OCI-LY1 (cell line): ENCODE measurements at regions not wholly inside any gene's neighbourhood (a gene's known extent, or its start where the extent isn't known, plus 50 kb on each side); places are given as distances from the start of the nearest gene placed in this dataset.

Experiments used
- H2AFZ ChIP-seq: fragments of 200-600 bp; sonication (generic), shearing (Covaris generic); 2 replicates; pipeline ENCODE4 v1.6.0; 2014; ENCODE audit warnings: antibody characterized with exemption, mild to moderate bottlenecking, low read length
- H3F3A ChIP-seq: fragments of 200-600 bp; sonication (generic), shearing (Covaris generic); 2 replicates; pipeline ENCODE4 v1.6.0; 2014; ENCODE audit warnings: mild to moderate bottlenecking, antibody characterized with exemption, low read length, moderate library complexity; ENCODE audit not compliant: insufficient read depth
- H3K27ac ChIP-seq: fragments of 200-600 bp; sonication (generic); 2 replicates; pipeline ENCODE4 v1.5.1; 2014; ENCODE audit warnings: low read length, mixed run types, mild to moderate bottlenecking, low read depth; ENCODE audit not compliant: poor library complexity, severe bottlenecking
- H3K27me3 ChIP-seq: fragments of 200-600 bp; sonication (generic); 2 replicates; pipeline ENCODE4 v1.6.0; 2014; ENCODE audit warnings: antibody characterized with exemption, mild to moderate bottlenecking, low read length, moderate library complexity; ENCODE audit not compliant: insufficient read depth
- H3K36me3 ChIP-seq: fragments of 200-600 bp; sonication (generic); 2 replicates; pipeline ENCODE4 v1.6.1; 2014; ENCODE audit warnings: mild to moderate bottlenecking, antibody characterized with exemption, low read length, moderate library complexity, mixed read lengths; ENCODE audit not compliant: insufficient read depth
- H3K4me1 ChIP-seq: fragments of 200-600 bp; sonication (generic); 2 replicates; pipeline ENCODE4 v1.5.1; 2014; ENCODE audit warnings: mild to moderate bottlenecking, low read length, moderate library complexity; ENCODE audit not compliant: insufficient read depth, severe bottlenecking
- H3K4me2 ChIP-seq: fragments of 200-600 bp; sonication (generic), shearing (Covaris generic); 2 replicates; pipeline ENCODE4 v1.6.1; 2014; ENCODE audit warnings: low read length
- H3K4me3 ChIP-seq: fragments of 200-600 bp; sonication (generic); 2 replicates; pipeline ENCODE4 v1.5.1; 2014; ENCODE audit warnings: low read length, low read depth, mild to moderate bottlenecking, mixed read lengths; ENCODE audit not compliant: poor library complexity, severe bottlenecking
- H3K79me2 ChIP-seq: fragments of 200-600 bp; shearing (Covaris generic); 2 replicates; pipeline ENCODE4 v1.6.1; 2016; ENCODE audit warnings: mixed run types, low read length, mixed read lengths; ENCODE audit not compliant: insufficient read depth
- H3K9ac ChIP-seq: fragments of 200-600 bp; sonication (generic), shearing (Covaris generic); 2 replicates; pipeline ENCODE4 v1.6.1; 2014; ENCODE audit warnings: mild to moderate bottlenecking, low read length, mixed read lengths
- H3K9me2 ChIP-seq: fragments of 200-600 bp; sonication (generic), shearing (Covaris generic); 2 replicates; pipeline ENCODE4 v1.6.1; 2014; ENCODE audit warnings: low read depth, mild to moderate bottlenecking, low read length, mixed read lengths
- H3K9me3 ChIP-seq: fragments of 200-600 bp; shearing (Covaris generic); 2 replicates; pipeline ENCODE4 v1.6.1; 2014; ENCODE audit warnings: low read length, mixed read lengths
- H4K20me1 ChIP-seq: fragments of 200-600 bp; sonication (generic), shearing (Covaris generic); 2 replicates; pipeline ENCODE4 v1.6.0; 2016; ENCODE audit warnings: mild to moderate bottlenecking, low read length; ENCODE audit not compliant: insufficient read depth
- CTCF ChIP-seq: fragments of 200-600 bp; sonication (generic), shearing (Covaris generic); IDR thresholded peaks from 2 replicates; pipeline ENCODE4 v1.5.1; 2017; ENCODE audit warnings: mild to moderate bottlenecking, antibody characterized with exemption, low read length, moderate library complexity, mixed read lengths
- EZH2 ChIP-seq: fragments of 200-600 bp; sonication (generic), shearing (Covaris generic); IDR thresholded peaks from 2 replicates; pipeline ENCODE4 v1.8.0; 2017; ENCODE audit warnings: borderline replicate concordance, mixed run types, mild to moderate bottlenecking, antibody characterized with exemption, low read length, moderate library complexity, mixed read lengths

- H3K79me2 ChIP-seq = no peaks in the 10 kb centered on the region
- H3K9me3 ChIP-seq = no peaks in the 10 kb centered on the region
- no peak overlapping the region for H2AFZ ChIP-seq
- no peaks in the 10 kb centered on the region for H3K9me2 ChIP-seq
- H3F3A ChIP-seq = no peaks in the 10 kb centered on the region
- peak overlapping the region; percentile 63 for H3K4me3 ChIP-seq
- no peak overlapping the region; the same call in 1 of the 2 replicates for H3K9ac ChIP-seq
- H3K27ac ChIP-seq = no peak overlapping the region
- no peaks in the 10 kb centered on the region for H4K20me1 ChIP-seq
- no peaks in the 10 kb centered on the region for H3K36me3 ChIP-seq
- H3K27me3 ChIP-seq = no peaks in the 10 kb centered on the region
- peaks cover 41% of the 10 kb centered on the region for H3K4me1 ChIP-seq
- H3K4me2 ChIP-seq = peak overlapping the region; percentile 82; the same call in 1 of the 2 replicates
- TF ChIP-seq EZH2 = no peak
- TF ChIP-seq CTCF = no peak
Measured at GRCh38 chrX:40154853-40155588, 57.3 kb upstream of the BCOR start.

- no peaks in the 10 kb centered on the region for H3F3A ChIP-seq
- H3K4me1 ChIP-seq = peaks cover 48% of the 10 kb centered on the region
- no peaks in the 10 kb centered on the region for H3K9me3 ChIP-seq
- peak overlapping the region; percentile 48; the same call in 1 of the 2 replicates for H3K9ac ChIP-seq
- H3K9me2 ChIP-seq = no peaks in the 10 kb centered on the region
- H4K20me1 ChIP-seq = no peaks in the 10 kb centered on the region
- H3K36me3 ChIP-seq = no peaks in the 10 kb centered on the region
- peak overlapping the region; percentile 63 for H3K4me3 ChIP-seq
- H2AFZ ChIP-seq = no peak overlapping the region
- TF ChIP-seq EZH2 = no peak
- no peak for TF ChIP-seq CTCF
- no peaks in the 10 kb centered on the region for H3K79me2 ChIP-seq
- peak overlapping the region; percentile 82 for H3K4me2 ChIP-seq
- no peak overlapping the region for H3K27ac ChIP-seq
- no peaks in the 10 kb centered on the region for H3K27me3 ChIP-seq
Measured at GRCh38 chrX:40154250-40154852, 56.6 kb upstream of the BCOR start.

GRCh38 chrX:40153345-40154249, 55.8 kb upstream of the BCOR start:
- Histone ChIP-seq H3K9me2 (no peaks in the 10 kb centered on the region), H3F3A (no peaks in the 10 kb centered on the region), H3K27ac (peak overlapping the region; percentile 88), H3K9ac (peak overlapping the region; percentile 79), H3K27me3 (no peaks in the 10 kb centered on the region), H4K20me1 (no peaks in the 10 kb centered on the region), H3K4me2 (peak overlapping the region; percentile 82), H3K4me1 (peaks cover 56% of the 10 kb centered on the region), H3K79me2 (no peaks in the 10 kb centered on the region), H3K36me3 (no peaks in the 10 kb centered on the region), H2AFZ (no peak overlapping the region), H3K4me3 (peak overlapping the region; percentile 63), H3K9me3 (no peaks in the 10 kb centered on the region)
- no peak for TF ChIP-seq EZH2
- no peak for TF ChIP-seq CTCF
